Left lung (tissue), 4 donors: ENCODE measurements at regions not wholly inside any gene's neighbourhood (a gene's known extent, or its start where the extent isn't known, plus 50 kb on each side); places are given as distances from the start of the nearest gene placed in this dataset.

ENCODE experiments used
- ATAC-seq: fragments of 200-7000 bp; cut with Tn5 transposase; one replicate; pipeline ENCODE4 v1.9.1; 2020; ENCODE audit warnings: moderate library complexity
- DNase-seq, 4 donors: peaks; one replicate each; pipeline ENCODE4 v3.0.0-alpha.2; 2013 to 2020
- H3K27ac ChIP-seq, 2 donors: fragments of 200-600 bp; sonication (generic) in 1 of 2; one replicate each; pipeline versions ENCODE4 v1.5.0 to v1.8.0; 2020 to 2021
- H3K27me3 ChIP-seq, 2 donors: fragments of 200-600 bp; sonication (generic) in 1 of 2; one replicate each; pipeline versions ENCODE4 v1.5.0 to v1.8.0; 2020 to 2021
- H3K36me3 ChIP-seq, 2 donors: fragments of 200-600 bp; sonication (generic) in 1 of 2; one replicate each; pipeline versions ENCODE4 v1.5.0 to v1.8.0; 2020 to 2021
- H3K4me1 ChIP-seq, 2 donors: fragments of 200-600 bp; one replicate each; pipeline ENCODE4 v1.8.0; 2021
- H3K4me3 ChIP-seq, 2 donors: fragments of 200-600 bp; sonication (generic) in 1 of 2; one replicate each; pipeline versions ENCODE4 v1.5.0 to v1.8.0; 2020 to 2021; ENCODE audit warnings: mild to moderate bottlenecking in 1 of 2
- H3K9me3 ChIP-seq, 2 donors: fragments of 200-600 bp; sonication (generic) in 1 of 2; one replicate each; pipeline versions ENCODE4 v1.5.0 to v1.8.0; 2020 to 2021
- CTCF ChIP-seq, 2 donors: fragments of 200-600 bp; sonication (generic) in 1 of 2; IDR thresholded peaks; one replicate each; pipeline versions ENCODE4 v1.5.0 to v1.8.0; 2021; ENCODE audit warnings: antibody characterized with exemption in 2 of 2
- intact Hi-C, 2 donors: fragments of 100-400 bp; cut with DNase I; formaldehyde crosslinking; loops; one replicate each; pipeline versions ENCODE4 v1.11.2 to v1.14.2; 2022
- donor health status: DM: no; HTN: yes; CAD: no.
- donor health status: DM: no; HTN: no; CAD: no.

GRCh38 chr13:47294691-47295090 is 397.8 kb upstream of the HTR2A start:
- DNase-seq, result no peak
- H3K27ac ChIP-seq, result no peak overlapping the region
- H3K36me3 ChIP-seq, result no peaks in the 10 kb centered on the region
- no peaks in the 10 kb centered on the region for H3K4me1 ChIP-seq
- no peak for TF ChIP-seq CTCF (IDR thresholded peaks at IDR 0.05)
- intact Hi-C loops, result no loop called here
- ATAC-seq, result no peak
- no peak overlapping the region for H3K4me3 ChIP-seq
- H3K27me3 ChIP-seq, result no peaks in the 10 kb centered on the region
- no peaks in the 10 kb centered on the region for H3K9me3 ChIP-seq

GRCh38 chr13:47291107-47291656 is 394.3 kb upstream of the HTR2A start:
- no peak overlapping the region for H3K4me3 ChIP-seq
- DNase-seq, result no peak
- TF ChIP-seq CTCF (IDR thresholded peaks at IDR 0.05), result no peak
- H3K4me1 ChIP-seq, result no peaks in the 10 kb centered on the region
- no peaks in the 10 kb centered on the region for H3K36me3 ChIP-seq
- H3K9me3 ChIP-seq, result no peaks in the 10 kb centered on the region
- no peaks in the 10 kb centered on the region for H3K27me3 ChIP-seq
- intact Hi-C loops, result no loop called here
- H3K27ac ChIP-seq, result no peak overlapping the region
- peak; percentile 71 for ATAC-seq

- TF ChIP-seq CTCF (IDR thresholded peaks at IDR 0.05), result no peak
- no peaks in the 10 kb centered on the region for H3K27me3 ChIP-seq
- intact Hi-C loops, result no loop called here
Observed at GRCh38 chr13:47289567-47289966, 392.7 kb upstream of the HTR2A start.

GRCh38 chr13:47288546-47288945 is 391.7 kb upstream of the HTR2A start:
- H3K27me3 ChIP-seq, result no peaks in the 10 kb centered on the region
- TF ChIP-seq CTCF (IDR thresholded peaks at IDR 0.05), result no peak
- DNase-seq (no peak), ATAC-seq (no peak)
- intact Hi-C loops, result no loop called here
- no peak overlapping the region for H3K27ac ChIP-seq
- no peaks in the 10 kb centered on the region for H3K36me3 ChIP-seq
- no peaks in the 10 kb centered on the region for H3K9me3 ChIP-seq
- H3K4me1 ChIP-seq, result no peaks in the 10 kb centered on the region
- no peak overlapping the region for H3K4me3 ChIP-seq

More at GRCh38 chr13:47289567-47289966, 392.7 kb upstream of the HTR2A start:
- no peak for DNase-seq
- Histone ChIP-seq H3K36me3 (no peaks in the 10 kb centered on the region), H3K9me3 (no peaks in the 10 kb centered on the region), H3K4me1 (no peaks in the 10 kb centered on the region), H3K4me3 (no peak overlapping the region), H3K27ac (no peak overlapping the region)
- ATAC-seq, result no peak

- H3K4me3 ChIP-seq, result no peak overlapping the region
- DNase-seq (no peak), ATAC-seq (no peak)
- H3K27me3 ChIP-seq, result no peaks in the 10 kb centered on the region
- H3K36me3 ChIP-seq, result no peaks in the 10 kb centered on the region
- H3K4me1 ChIP-seq, result no peaks in the 10 kb centered on the region
- TF ChIP-seq CTCF (IDR thresholded peaks at IDR 0.05), result no peak
- no peak overlapping the region for H3K27ac ChIP-seq
- intact Hi-C loops, result no loop called here
- no peaks in the 10 kb centered on the region for H3K9me3 ChIP-seq
Observed at GRCh38 chr13:47287291-47287751, 390.5 kb upstream of the HTR2A start.
